AG04450 (cell line): ENCODE measurements at regions not wholly inside any gene's neighbourhood (a gene's known extent, or its start where the extent isn't known, plus 50 kb on each side); places are given as distances from the start of the nearest gene placed in this dataset.

ENCODE experiments used
- CTCF ChIA-PET: fragments of 300-600, 350-600 bp; formaldehyde crosslinking; extraction: SDS; loops from one replicate; lab custom pipeline; 2022; ENCODE audit warnings: antibody characterized with exemption, inconsistent platforms; lab: Charles Lee
- POLR2A ChIA-PET: fragments of 350-600 bp; formaldehyde crosslinking; extraction: SDS; loops from one replicate; lab custom pipeline; 2021; ENCODE audit warnings: antibody characterized with exemption, inconsistent platforms; lab: Yijun Ruan, JAX
- DNase-seq: peaks from one replicate; pipeline ENCODE4 v3.0.0-alpha.2; 2011; ENCODE audit warnings: low read depth, low spot score
- H3K27ac ChIP-seq: one replicate; pipeline ENCODE4 v1.5.1; 2012; ENCODE audit warnings: low read depth, low read length, control low read depth
- H3K27me3 ChIP-seq: one replicate; pipeline ENCODE4 v1.6.0; 2012; ENCODE audit warnings: low read length; ENCODE audit not compliant: control insufficient read depth, insufficient read depth
- H3K4me3 ChIP-seq: 2 replicates; pipeline ENCODE4 v1.5.1; 2011; ENCODE audit warnings: mild to moderate bottlenecking, low read depth, low read length, control low read depth
- H3K9me3 ChIP-seq: 2 replicates; pipeline ENCODE4 v1.5.1; 2012; ENCODE audit warnings: low read length; ENCODE audit not compliant: control insufficient read depth, insufficient read depth
- TF ChIP-seq, protein P1 (sequence below): IDR thresholded peaks from 2 replicates; pipeline ENCODE4 v1.5.1; 2011; ENCODE audit warnings: low read depth, low read length, control low read depth, inconsistent platforms

DNA sequence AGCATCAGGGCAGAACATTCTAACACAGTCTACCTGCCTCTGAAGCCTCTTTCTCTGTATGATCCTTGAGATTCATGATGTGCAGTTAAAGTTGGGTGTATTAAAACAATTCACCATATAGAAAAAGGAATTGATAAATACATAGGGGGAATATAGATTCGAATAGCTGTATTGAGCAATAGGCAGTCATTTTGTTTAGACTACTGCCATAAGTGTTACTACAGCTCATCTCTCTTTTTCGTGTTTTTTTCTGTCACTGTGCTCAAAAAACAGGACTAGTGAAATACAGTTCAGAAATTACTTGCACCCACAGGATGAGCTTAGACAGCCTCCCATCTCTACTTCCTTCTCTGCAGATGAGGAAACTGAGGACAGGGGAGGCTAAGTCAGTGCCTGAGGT, 144.6 kb upstream of the FBN2 start:
- ChIA-PET CTCF (interaction anchor here (1.6 kb wide), 1 partner anchor 8 kb away, joined by 8 read pairs; no protein-coding TSS in a partner anchor), POLR2A (no interaction called here)

DNA sequence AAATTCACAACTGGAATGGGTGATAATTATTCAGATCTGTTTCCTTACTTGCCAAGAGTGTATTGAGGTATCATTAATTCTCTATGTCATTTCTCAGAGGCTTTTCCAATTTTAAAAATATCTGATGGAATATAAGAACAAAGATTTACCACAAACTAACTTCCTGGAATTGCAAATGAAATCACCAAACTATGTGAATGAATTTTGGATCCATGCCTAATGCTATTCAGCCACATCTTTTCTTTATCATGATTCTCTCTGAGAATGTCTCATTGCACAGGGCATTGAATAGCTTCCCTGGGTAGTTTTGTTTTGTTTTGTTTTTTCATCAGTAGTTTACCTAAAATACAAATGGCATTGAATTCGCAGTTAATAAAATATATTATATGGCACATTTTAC, 146.9 kb upstream of the FBN2 start:
- TF ChIP-seq, protein P1, sequence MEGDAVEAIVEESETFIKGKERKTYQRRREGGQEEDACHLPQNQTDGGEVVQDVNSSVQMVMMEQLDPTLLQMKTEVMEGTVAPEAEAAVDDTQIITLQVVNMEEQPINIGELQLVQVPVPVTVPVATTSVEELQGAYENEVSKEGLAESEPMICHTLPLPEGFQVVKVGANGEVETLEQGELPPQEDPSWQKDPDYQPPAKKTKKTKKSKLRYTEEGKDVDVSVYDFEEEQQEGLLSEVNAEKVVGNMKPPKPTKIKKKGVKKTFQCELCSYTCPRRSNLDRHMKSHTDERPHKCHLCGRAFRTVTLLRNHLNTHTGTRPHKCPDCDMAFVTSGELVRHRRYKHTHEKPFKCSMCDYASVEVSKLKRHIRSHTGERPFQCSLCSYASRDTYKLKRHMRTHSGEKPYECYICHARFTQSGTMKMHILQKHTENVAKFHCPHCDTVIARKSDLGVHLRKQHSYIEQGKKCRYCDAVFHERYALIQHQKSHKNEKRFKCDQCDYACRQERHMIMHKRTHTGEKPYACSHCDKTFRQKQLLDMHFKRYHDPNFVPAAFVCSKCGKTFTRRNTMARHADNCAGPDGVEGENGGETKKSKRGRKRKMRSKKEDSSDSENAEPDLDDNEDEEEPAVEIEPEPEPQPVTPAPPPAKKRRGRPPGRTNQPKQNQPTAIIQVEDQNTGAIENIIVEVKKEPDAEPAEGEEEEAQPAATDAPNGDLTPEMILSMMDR, result no peak
- no peaks in the 10 kb centered on the region for H3K9me3 ChIP-seq
- no peak overlapping the region for H3K4me3 ChIP-seq
- POLR2A ChIA-PET, result no interaction called here
- no peak for DNase-seq
- H3K27ac ChIP-seq, result no peak overlapping the region
- H3K27me3 ChIP-seq, result no peaks in the 10 kb centered on the region
- CTCF ChIA-PET, result no interaction called here

More for the DNA sequence above, 144.6 kb upstream of the FBN2 start:
- DNase-seq, result no peak
- no peak overlapping the region for H3K27ac ChIP-seq
- no peaks in the 10 kb centered on the region for H3K27me3 ChIP-seq
- no peaks in the 10 kb centered on the region for H3K9me3 ChIP-seq
- TF ChIP-seq, protein P1, result no peak
- no peak overlapping the region for H3K4me3 ChIP-seq

DNA sequence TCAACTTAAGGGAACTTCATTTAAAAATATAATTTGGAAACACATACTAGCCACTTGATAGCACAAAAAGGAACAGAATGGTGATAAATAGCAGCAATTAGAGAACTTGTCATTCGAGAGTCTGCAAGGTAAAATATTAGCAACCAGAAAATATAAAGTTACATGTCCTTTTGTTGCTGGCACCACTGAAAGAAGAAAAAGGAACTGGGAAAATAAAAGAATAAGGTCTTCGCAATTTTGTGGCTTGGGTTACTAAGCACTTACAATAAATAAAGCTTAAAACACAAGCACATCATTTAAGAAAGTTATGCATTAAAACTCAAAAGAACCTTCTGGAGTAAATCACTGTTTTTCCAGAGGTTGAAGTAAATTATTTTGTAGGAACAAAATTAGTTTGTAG, 149.9 kb upstream of the FBN2 start:
- H3K27me3 ChIP-seq, result no peaks in the 10 kb centered on the region
- H3K9me3 ChIP-seq, result no peaks in the 10 kb centered on the region
- no peak overlapping the region for H3K27ac ChIP-seq
- no peak overlapping the region for H3K4me3 ChIP-seq
- no peak for DNase-seq
- TF ChIP-seq, protein P1, result no peak
- ChIA-PET CTCF (interaction anchor here (1.2 to 2.4 kb wide), 2 partner anchors 9 to 13 kb away, joined by 3 to 14 read pairs; no protein-coding TSS in a partner anchor), POLR2A (no interaction called here)

DNA sequence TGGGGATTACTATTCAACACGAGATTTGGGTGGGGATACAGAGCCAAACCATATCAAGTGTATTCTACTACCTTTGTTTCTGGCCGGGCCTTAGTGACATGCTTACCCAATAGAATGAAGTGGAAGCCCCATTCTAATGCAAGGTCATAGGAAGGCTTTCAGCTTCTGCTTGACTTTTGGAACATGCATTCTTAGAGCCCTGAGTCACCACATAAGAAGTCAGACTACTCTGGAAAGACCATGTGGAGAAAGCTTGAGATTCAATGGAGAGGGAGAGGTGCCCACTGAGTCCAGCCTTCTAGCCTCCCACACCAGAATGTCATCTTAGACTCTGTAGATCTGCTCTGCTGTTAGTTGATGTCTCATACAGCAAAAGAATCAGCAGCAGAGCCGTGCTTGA, 155.7 kb upstream of the FBN2 start:
- Histone ChIP-seq H3K27ac (no peak overlapping the region), H3K4me3 (no peak overlapping the region), H3K27me3 (no peaks in the 10 kb centered on the region), H3K9me3 (no peaks in the 10 kb centered on the region)
- DNase-seq, result no peak
- ChIA-PET CTCF (no interaction called here), POLR2A (no interaction called here)
- TF ChIP-seq, protein P1, result no peak

DNA sequence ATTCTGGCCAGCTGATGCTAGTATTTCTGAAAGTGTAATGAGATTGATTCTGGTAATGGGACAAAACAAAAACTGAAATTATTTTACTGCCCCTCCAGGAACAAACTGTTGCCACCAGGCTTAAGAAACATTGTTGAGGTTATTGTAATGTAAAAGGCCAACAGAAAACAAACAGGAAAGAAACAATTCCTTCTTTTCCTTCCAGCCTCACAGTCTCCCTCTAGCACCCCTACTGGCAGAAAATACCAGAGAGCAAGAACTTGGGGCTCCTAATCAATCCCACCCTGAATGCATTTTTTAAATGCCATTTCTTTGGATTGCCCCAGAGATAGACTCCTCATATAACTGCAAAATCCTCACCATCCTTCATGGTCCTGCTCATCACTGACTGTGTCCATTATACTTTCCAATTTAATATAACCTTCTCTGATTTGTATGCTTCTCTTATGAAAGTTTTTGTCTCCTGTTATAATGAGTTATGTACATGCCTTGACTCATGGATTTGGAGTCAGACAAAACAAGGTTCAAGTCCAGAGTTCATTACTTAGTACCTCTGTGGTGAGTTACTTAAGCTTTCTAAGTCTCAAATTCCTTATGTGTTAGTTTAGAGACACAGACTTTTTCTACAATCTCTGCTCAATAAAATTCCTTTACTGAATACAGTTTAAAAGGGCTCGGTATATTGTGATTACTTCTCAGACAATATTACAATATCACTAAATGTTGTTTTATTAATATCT, 157.9 kb upstream of the FBN2 start:
- Histone ChIP-seq H3K4me3 (no peak overlapping the region), H3K27ac (no peak overlapping the region), H3K9me3 (no peaks in the 10 kb centered on the region), H3K27me3 (no peaks in the 10 kb centered on the region)
- TF ChIP-seq, protein P1, result peak; percentile 48
- ChIA-PET CTCF (no interaction called here), POLR2A (no interaction called here)
- no peak for DNase-seq
